GM18868 (cell line): ENCODE measurements at regions not wholly inside any gene's neighbourhood (a gene's known extent, or its start where the extent isn't known, plus 50 kb on each side); places are given as distances from the start of the nearest gene placed in this dataset.

Source experiments
- ATAC-seq: cut with Tn5 transposase; IDR thresholded peaks from one replicate; pipeline ENCODE4 v1.9.1; 2021; ENCODE audit warnings: mild to moderate bottlenecking, moderate library complexity; ENCODE audit not compliant: unreplicated experiment

DNA sequence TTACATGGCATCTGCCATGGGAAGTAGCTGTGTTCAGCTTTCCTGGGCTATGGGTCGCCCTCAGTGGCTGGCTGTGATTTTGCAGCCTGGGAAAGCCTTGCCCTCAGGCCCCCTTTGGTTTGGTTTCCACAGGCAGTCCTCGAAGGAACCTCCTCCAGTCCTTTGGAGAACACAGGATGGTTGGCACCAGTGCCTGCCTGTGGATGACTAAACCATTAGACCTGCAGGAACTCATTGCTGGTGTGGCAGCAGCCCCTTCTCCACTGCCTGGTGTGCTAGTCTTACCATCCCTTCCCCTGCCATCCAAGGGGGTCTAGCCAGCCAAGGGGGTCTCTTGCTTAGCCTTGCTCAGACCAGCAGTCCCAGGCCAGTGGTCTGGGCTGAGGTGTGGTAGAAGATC, 71.4 kb upstream of the PJA1 start:
- no peak for ATAC-seq

- ATAC-seq = no peak
Observed at GRCh38 chrX:69234624-69235023, 69.4 kb upstream of the PJA1 start.

DNA sequence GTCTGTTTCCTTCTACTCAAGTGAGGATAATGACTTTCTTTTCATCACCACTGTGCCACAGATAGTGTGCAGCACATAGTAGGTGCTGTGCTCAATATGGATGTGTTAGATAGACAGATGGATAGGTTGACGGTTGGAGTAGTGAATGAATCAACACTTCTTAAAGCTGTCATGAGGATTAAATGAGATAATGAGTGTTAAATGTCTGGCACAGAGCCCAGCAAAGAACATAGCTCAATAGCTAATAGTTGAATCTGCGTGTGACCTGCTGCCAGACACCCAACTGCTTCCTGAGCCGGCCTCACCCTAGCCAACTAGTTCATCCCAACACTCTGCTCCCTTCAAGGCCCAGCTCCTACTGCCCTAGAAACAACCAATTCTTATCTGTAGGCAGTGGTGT, 67.7 kb upstream of the PJA1 start:
- no peak for ATAC-seq

- no peak for ATAC-seq
Observed at GRCh38 chrX:69231903-69232302, 66.7 kb upstream of the PJA1 start.

- ATAC-seq = no peak
Observed at GRCh38 chrX:69229436-69229835, 64.2 kb upstream of the PJA1 start.

GRCh38 chrX:69228732-69229131, 63.5 kb upstream of the PJA1 start:
- ATAC-seq = no peak

GRCh38 chrX:69226459-69227158, 61.4 kb upstream of the PJA1 start:
- ATAC-seq = no peak

DNA sequence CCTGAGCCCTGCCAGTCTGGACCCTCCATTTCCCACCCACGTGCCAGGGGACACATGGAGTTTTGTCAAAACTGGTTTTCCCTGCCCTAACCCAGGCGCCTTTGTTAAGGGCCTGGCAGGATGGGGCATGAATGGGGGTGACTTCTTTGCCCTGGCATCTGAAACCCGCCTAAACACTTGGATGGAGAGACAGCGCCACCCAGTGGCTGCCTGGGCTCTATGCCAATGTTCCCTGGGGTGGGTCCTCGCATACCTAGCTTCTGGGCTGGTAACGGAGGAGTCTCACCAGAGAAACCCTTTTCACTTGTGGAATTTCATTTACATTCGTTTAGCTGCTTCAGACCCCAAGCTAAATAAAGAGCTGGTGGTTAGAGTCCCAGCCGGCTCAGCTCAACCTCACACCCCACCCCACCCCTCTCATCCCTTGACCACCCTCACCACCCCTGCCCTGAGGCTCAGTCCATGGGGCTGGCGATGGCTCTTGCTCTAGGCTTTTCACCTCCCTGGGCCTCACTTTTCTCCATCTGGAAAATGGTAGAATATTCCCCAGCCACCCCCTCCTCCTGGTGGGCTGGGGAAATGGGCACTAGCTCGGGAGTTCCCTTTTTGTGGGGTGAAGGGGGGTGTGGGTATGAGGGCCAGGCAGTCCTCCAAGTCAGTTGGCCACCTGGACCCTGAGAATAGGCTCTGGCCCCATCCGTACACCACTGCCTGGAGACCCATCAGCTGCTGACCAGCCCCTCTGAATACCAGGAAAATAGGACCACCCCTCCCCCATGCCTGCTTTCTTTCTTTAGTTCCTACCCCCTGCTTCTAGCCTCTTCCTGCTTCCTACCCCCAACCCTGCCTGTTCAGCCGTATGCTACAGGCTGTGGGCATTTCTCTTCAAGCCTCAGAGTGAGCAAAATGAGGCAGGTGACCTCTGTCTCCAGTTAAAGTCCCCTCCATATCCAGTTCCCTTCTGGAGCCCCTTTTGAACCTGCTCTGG, 57.1 kb upstream of the PJA1 start:
- peak; percentile 84 for ATAC-seq

GRCh38 chrX:69221239-69222102, 56.2 kb upstream of the PJA1 start:
- no peak for ATAC-seq

- no peak for ATAC-seq
Observed at GRCh38 chrX:69218407-69218997, 53.2 kb upstream of the PJA1 start.

- ATAC-seq = no peak
Observed at GRCh38 chrX:69216911-69217310, 51.7 kb upstream of the PJA1 start.

DNA sequence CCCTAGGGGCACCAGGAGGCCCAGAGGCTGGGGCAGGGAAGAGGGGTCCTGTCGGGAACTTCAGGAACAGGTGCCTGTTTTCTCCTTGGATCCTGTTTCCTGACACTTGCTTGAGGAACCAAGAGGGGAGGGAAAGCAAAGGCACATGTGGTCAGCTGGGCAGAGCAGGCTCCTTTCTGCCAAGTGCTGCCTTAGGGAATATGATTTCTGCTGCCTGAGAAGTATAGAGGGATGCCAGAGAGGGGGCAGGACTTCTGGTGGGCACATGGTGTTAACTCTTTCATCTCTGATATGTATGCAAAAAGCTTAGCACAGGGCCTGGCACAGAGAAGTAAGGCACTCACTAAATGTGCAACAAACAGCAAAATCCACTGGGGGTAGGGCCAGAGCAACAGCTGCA, 51.2 kb upstream of the PJA1 start:
- no peak for ATAC-seq

- ATAC-seq = no peak
Observed at GRCh38 chrX:69215161-69215875, 50.1 kb upstream of the PJA1 start.
